Endothelial cell of umbilical vein (primary cell): ENCODE measurements at regions not wholly inside any gene's neighbourhood (a gene's known extent, or its start where the extent isn't known, plus 50 kb on each side); places are given as distances from the start of the nearest gene placed in this dataset.

Experiments
- BruUV-seq: library from RNA; stranded (reverse); fragments of 400-500 nt; replicated peaks from 2 replicates; lab custom pipeline; 2021; lab: Mats Ljungman, UMichigan
- CTCF ChIA-PET: fragments of 300-600, 350-600 bp; sonication (Branson Sonifier 250); formaldehyde crosslinking; loops from one replicate; lab custom pipeline; 2021; ENCODE audit warnings: antibody characterized with exemption, inconsistent platforms; lab: Charles Lee
- POLR2A ChIA-PET: fragments of 300-600, 350-600 bp; sonication (Branson Sonifier 250); formaldehyde crosslinking; loops from one replicate; lab custom pipeline; 2021; ENCODE audit warnings: antibody characterized with exemption, inconsistent platforms; lab: Charles Lee
- DNase-seq: peaks from one replicate; pipeline ENCODE4 v3.0.0-alpha.2; 2011; ENCODE audit warnings: low read depth, low spot score
- FAIRE-seq: peaks from 2 replicates; lab custom pipeline; 2011; peaks lifted over from hg19 to GRCh38; lab: Jason Lieb, UNC
- H2AFZ ChIP-seq: 2 replicates; pipeline ENCODE4 v1.6.0; 2012; ENCODE audit warnings: low read depth, low read length, control low read depth, inconsistent platforms
- H3K27ac ChIP-seq: 2 replicates; pipeline ENCODE4 v1.5.1; 2011; ENCODE audit warnings: low read depth, mild to moderate bottlenecking, control low read depth, low read length, moderate library complexity; ENCODE audit not compliant: insufficient read depth
- H3K27me3 ChIP-seq, 2 experiments: 2 replicates each; pipeline versions ENCODE4 v1.6.0 to v1.6.1; 2011; ENCODE audit warnings: low read length in 2 of 2, mixed read lengths in 1 of 2; ENCODE audit not compliant: control insufficient read depth in 2 of 2, insufficient read depth in 2 of 2
- H3K36me3 ChIP-seq, 2 experiments: 2 replicates in 1 of 2; 3 replicates in 1 of 2; pipeline ENCODE4 v1.5.1; 2011; ENCODE audit warnings: low read length in 2 of 2, mild to moderate bottlenecking in 1 of 2, moderate library complexity in 1 of 2; ENCODE audit not compliant: control insufficient read depth in 2 of 2, insufficient read depth in 2 of 2; ENCODE audit errors: extremely low read depth in 1 of 2
- H3K4me1 ChIP-seq: 3 replicates; pipeline ENCODE4 v1.5.1; 2011; ENCODE audit warnings: mild to moderate bottlenecking, low read length; ENCODE audit not compliant: control insufficient read depth, insufficient read depth; ENCODE audit errors: extremely low read depth
- H3K4me2 ChIP-seq: 2 replicates; pipeline ENCODE4 v1.6.1; 2011; ENCODE audit warnings: low read length, control low read depth, mixed read lengths; ENCODE audit not compliant: insufficient read depth
- H3K4me3 ChIP-seq, 3 experiments: fragments of 200-600 bp in 1 of 3; sonication (generic), shearing (Covaris generic) in 1 of 3; replicated peaks in 1 of 3; 2 replicates each; pipeline ENCODE4 v1.5.1; 2011 to 2016; ENCODE audit warnings: control low read depth in 3 of 3, low read length in 3 of 3, mild to moderate bottlenecking in 2 of 3, inconsistent platforms in 1 of 3, low read depth in 1 of 3, moderate library complexity in 1 of 3; ENCODE audit not compliant: insufficient read depth in 1 of 3
- H3K79me2 ChIP-seq: 2 replicates; pipeline ENCODE4 v1.6.0; 2012; ENCODE audit warnings: low read length, inconsistent platforms; ENCODE audit not compliant: control insufficient read depth, insufficient read depth
- H3K9ac ChIP-seq: replicated peaks from 2 replicates; pipeline ENCODE3; 2011; ENCODE audit warnings: low read length, control low read depth; ENCODE audit not compliant: insufficient read depth; ENCODE audit errors: extremely low read depth
- H3K9me1 ChIP-seq: replicated peaks from 3 replicates; pipeline ENCODE4 v1.6.0; 2011; ENCODE audit warnings: mild to moderate bottlenecking, low read length; ENCODE audit not compliant: control insufficient read depth, insufficient read depth; ENCODE audit errors: extremely low read depth
- H3K9me3 ChIP-seq: replicated peaks from 2 replicates; pipeline ENCODE4 v1.5.1; 2012; ENCODE audit warnings: low read length, inconsistent platforms; ENCODE audit not compliant: control insufficient read depth, insufficient read depth
- H4K20me1 ChIP-seq: replicated peaks from 2 replicates; pipeline ENCODE3; 2011; ENCODE audit warnings: mild to moderate bottlenecking, low read length; ENCODE audit not compliant: control insufficient read depth, insufficient read depth; ENCODE audit errors: extremely low read depth
- CTCF ChIP-seq, 2 donors: IDR thresholded peaks; 1 replicate in 1 of 2; 2 replicates in 1 of 2; pipeline ENCODE4 v1.5.1; 2011; ENCODE audit warnings: low read length in 2 of 2, mild to moderate bottlenecking in 2 of 2, moderate library complexity in 2 of 2, control low read depth in 1 of 2, inconsistent platforms in 1 of 2, low read depth in 1 of 2; ENCODE audit not compliant: insufficient read depth in 1 of 2; ENCODE audit errors: extremely low read depth in 1 of 2
- EZH2 ChIP-seq: IDR thresholded peaks from 2 replicates; pipeline ENCODE4 v1.6.1; 2012; ENCODE audit warnings: borderline replicate concordance, low read depth, mild to moderate bottlenecking, moderate library complexity, low read length, inconsistent platforms; ENCODE audit not compliant: severe bottlenecking
- FOS ChIP-seq: IDR thresholded peaks from 2 replicates; pipeline ENCODE4 v1.6.1; 2011; ENCODE audit warnings: mild to moderate bottlenecking, low read length, moderate library complexity, borderline replicate concordance; ENCODE audit not compliant: insufficient read depth
- GATA2 ChIP-seq: IDR thresholded peaks from 2 replicates; pipeline ENCODE4 v1.7.0; 2011; ENCODE audit warnings: low read depth, mild to moderate bottlenecking, moderate library complexity, mixed read lengths, low read length; ENCODE audit not compliant: insufficient read length, insufficient read depth
- JUN ChIP-seq: IDR thresholded peaks from 2 replicates; pipeline ENCODE4 v1.6.1; 2011; ENCODE audit warnings: borderline replicate concordance, low read depth; ENCODE audit not compliant: insufficient read length, insufficient read depth
- MAX ChIP-seq: IDR thresholded peaks from 2 replicates; pipeline ENCODE4 v1.6.1; 2011; ENCODE audit not compliant: insufficient read depth, insufficient read length
- MYC ChIP-seq: IDR thresholded peaks from one replicate; pipeline ENCODE4 v1.6.1; 2011; ENCODE audit warnings: mild to moderate bottlenecking, low read depth, low read length
- POLR2A ChIP-seq: IDR thresholded peaks from 2 replicates; pipeline ENCODE4 v1.6.1; 2012; ENCODE audit warnings: low read depth, mild to moderate bottlenecking, control low read depth, low read length
- POLR2AphosphoS5 ChIP-seq: IDR thresholded peaks from 2 replicates; pipeline ENCODE4 v1.6.1; 2012; ENCODE audit warnings: low read depth, mild to moderate bottlenecking, control low read depth, low read length, moderate library complexity; ENCODE audit not compliant: insufficient read depth
- dilution Hi-C: fragments of 300-500 bp; cut with MboI; formaldehyde crosslinking; loops from one replicate; pipeline ENCODE4 v1.15.0; 2019; ENCODE audit warnings: low sequenced_read_pairs; ENCODE audit not compliant: extremely low pct_ligation_motif_present
- intact Hi-C: fragments of 100-400 bp; cut with micrococcal nuclease; formaldehyde crosslinking; loops from one replicate; pipeline ENCODE4 v1.10.0; 2022

- no peaks in the 10 kb centered on the region for H3K9me3 ChIP-seq
- no peak overlapping the region for H2AFZ ChIP-seq
- no peaks in the 10 kb centered on the region for H3K9me1 ChIP-seq
- H3K79me2 ChIP-seq = no peaks in the 10 kb centered on the region
- intact Hi-C loops = no loop called here
- H3K4me2 ChIP-seq = no peak overlapping the region
- no peak overlapping the region for H3K4me3 ChIP-seq
- no peaks in the 10 kb centered on the region for H3K27me3 ChIP-seq
- FAIRE-seq (no peak), DNase-seq (no peak)
- no peak overlapping the region for H3K27ac ChIP-seq
- ChIA-PET POLR2A (no interaction called here), CTCF (no interaction called here)
- no peaks in the 10 kb centered on the region for H3K4me1 ChIP-seq
- dilution Hi-C loops = no loop called here
- H3K36me3 ChIP-seq = no peaks in the 10 kb centered on the region
- H4K20me1 ChIP-seq = no peaks in the 10 kb centered on the region
- H3K9ac ChIP-seq = no peak overlapping the region
- no TSS peak for BruUV-seq
- TF ChIP-seq CTCF (IDR thresholded peaks at IDR 0.05; ENCODE audit: extremely low read depth in 1 of 2, insufficient read depth in 1 of 2, low read depth in 1 of 2, low read length in 2 of 2) = no peak
- no peak for TF ChIP-seq MYC
- no peak for TF ChIP-seq FOS
- TF ChIP-seq GATA2 = no peak
- TF ChIP-seq POLR2AphosphoS5 = no peak
- TF ChIP-seq POLR2A = no peak
- TF ChIP-seq MAX = no peak
- no peak for TF ChIP-seq EZH2
- no peak for TF ChIP-seq JUN
These were observed 301.0 kb upstream of the SOX14 start for GRCh38 chr3:137463131-137463530.
